ENCODE measurements at regions not wholly inside any gene's neighbourhood (a gene's known extent, or its start where the extent isn't known, plus 50 kb on each side); places are given as distances from the start of the nearest gene placed in this dataset.

DNA sequence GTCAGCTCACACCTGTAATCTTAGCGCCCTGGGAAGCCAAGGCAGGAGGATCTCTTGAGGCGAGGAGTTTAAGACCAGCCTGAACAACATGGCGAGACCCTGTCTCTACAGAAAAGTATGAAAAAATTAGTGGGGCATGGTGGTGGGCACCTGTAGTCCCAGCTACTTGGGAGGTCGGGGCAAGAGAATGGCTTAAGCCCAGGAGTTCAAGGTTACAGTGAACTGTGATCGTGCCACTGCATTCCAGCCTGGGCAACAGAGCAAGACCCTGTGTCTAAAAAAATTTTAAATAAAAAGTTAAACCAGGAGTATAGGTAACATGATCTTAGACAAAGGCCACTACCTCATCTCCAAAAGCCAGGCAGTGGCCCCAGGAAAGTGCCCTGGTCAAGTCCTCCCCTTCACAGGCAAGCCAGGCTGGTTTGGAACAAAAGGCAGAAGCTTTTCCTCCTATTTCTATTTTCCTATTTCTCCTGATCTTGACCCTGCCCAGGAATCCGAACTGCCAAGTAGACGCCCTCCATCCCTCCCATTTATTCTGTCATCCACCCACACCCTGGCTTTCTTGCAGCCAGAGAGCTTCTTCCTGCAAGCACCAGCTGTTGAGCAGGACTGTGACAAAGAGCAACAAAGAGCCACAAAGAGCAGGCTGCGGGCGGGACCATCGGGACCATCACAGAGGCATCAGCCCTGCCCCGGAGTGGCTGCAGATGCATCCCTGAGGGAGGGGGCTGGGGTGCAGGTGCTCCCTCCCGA is 149.9 kb upstream of the AFDN start:
- TF ChIP-seq, protein P1, sequence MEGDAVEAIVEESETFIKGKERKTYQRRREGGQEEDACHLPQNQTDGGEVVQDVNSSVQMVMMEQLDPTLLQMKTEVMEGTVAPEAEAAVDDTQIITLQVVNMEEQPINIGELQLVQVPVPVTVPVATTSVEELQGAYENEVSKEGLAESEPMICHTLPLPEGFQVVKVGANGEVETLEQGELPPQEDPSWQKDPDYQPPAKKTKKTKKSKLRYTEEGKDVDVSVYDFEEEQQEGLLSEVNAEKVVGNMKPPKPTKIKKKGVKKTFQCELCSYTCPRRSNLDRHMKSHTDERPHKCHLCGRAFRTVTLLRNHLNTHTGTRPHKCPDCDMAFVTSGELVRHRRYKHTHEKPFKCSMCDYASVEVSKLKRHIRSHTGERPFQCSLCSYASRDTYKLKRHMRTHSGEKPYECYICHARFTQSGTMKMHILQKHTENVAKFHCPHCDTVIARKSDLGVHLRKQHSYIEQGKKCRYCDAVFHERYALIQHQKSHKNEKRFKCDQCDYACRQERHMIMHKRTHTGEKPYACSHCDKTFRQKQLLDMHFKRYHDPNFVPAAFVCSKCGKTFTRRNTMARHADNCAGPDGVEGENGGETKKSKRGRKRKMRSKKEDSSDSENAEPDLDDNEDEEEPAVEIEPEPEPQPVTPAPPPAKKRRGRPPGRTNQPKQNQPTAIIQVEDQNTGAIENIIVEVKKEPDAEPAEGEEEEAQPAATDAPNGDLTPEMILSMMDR (IDR thresholded peaks at IDR 0.05) = no peak
- no peak for TF ChIP-seq POLR2A (IDR thresholded peaks at IDR 0.05)

All from thyroid gland (tissue), 4 donors.